GM18868 (cell line): ENCODE measurements at regions not wholly inside any gene's neighbourhood (a gene's known extent, or its start where the extent isn't known, plus 50 kb on each side); places are given as distances from the start of the nearest gene placed in this dataset.
"Not testable (repeated sequence)": the region's sequence is repeated elsewhere in the genome, so short reads cannot be mapped to it uniquely, and the experiment has no call there.

Source experiments
- ATAC-seq: cut with Tn5 transposase; IDR thresholded peaks from one replicate; pipeline ENCODE4 v1.9.1; 2021; ENCODE audit warnings: mild to moderate bottlenecking, moderate library complexity; ENCODE audit not compliant: unreplicated experiment

DNA sequence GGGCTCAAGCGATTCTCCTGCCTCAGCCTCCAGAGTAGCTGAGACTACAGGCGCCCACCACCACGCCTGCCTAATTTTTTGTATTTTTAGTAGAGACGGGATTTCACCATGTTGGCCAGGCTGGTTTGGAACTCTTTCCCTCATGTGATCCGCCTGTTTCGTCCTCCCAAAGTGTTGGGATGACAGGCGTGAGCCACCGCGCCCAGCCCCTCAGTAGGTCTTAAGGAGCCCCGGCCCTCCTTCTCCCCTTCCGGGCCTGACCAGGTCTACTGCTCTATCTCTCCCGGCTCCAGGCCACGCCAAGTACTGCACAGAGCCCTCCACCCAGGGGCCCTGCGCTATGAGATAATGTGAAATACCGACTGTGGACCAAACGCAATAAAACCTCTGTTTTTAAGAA, 785.5 kb downstream of the FOXD4L5 start:
- ATAC-seq = not testable (repeated sequence)

DNA sequence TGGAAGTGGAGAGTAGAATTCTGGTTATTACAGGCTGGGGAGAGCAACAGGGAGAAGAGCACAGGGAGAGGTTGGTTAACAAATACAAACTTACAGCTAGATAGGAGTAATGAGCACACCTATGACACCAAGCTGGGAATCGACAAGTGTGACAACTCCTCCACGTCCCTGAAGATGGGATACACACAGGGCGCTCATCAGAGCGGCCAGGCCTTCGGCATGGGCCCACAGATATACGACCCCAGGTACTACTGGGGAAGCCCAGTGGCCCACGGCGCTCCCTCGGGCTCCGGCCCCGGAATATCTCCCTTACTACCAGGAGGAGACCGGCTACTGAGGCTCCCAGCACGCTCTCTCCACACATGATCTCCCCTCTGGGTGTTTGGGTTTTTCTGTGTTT, 786.6 kb downstream of the FOXD4L5 start:
- not testable (repeated sequence) for ATAC-seq

DNA sequence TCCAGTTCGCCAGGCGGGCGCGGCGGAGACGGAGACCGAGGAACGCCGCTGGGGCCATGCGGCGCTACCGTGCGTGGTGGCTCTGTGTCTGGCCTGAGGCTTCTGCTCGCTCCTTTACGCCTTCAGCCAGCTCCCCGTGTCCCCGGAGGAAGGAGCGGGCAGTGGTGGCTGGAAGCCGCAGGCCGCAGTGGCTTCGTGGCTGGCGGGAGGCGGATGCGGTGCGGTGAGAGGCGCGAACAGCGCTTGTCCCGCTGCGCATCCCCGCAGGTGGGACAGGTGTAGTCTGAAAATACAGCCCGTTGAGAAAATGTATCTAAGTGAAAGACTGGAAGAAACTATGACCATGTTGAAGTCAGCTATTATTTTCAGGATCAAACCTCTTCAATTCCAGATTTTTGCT, 796.5 kb downstream of the FOXD4L5 start:
- not testable (repeated sequence) for ATAC-seq

DNA sequence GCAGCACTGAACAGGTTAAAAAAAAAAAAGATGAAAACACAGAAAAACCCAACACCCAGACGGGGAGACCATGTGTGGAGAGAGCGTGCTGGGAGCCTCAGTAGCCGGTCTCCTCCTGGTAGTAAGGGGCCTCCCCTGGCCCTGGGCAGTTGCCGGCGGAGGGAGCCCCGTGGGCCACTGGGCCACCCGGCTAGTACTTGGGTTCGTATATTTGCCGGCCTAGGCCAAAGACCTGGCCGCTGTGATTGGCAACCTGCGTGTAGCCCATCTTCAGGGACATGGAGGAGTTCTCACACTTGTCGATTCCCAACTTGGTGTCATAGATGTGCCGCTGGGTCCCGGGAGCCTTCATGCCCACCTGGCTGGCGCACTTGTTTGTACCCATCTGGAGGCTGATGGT, 798.9 kb downstream of the FOXD4L5 start:
- ATAC-seq = not testable (repeated sequence)

DNA sequence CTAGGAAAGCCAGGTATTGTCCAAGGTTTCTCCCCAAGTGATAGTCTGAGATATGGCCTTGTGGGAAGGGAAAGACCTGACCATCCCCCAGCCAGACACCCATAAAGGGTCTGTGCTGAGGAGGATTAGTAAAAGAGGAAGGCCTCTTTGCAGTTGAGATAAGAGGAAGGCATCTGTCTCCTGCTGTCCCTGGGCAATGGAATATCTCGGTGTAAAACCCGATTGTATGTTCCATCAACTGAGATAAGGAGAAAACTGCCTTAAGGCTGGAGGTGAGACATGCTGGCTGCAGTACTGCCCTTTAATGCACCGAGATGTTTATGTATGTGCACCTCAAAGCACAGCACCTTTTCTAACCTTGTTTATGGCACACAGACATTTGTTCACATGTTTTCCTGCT, 805.9 kb downstream of the FOXD4L5 start:
- not testable (repeated sequence) for ATAC-seq

DNA sequence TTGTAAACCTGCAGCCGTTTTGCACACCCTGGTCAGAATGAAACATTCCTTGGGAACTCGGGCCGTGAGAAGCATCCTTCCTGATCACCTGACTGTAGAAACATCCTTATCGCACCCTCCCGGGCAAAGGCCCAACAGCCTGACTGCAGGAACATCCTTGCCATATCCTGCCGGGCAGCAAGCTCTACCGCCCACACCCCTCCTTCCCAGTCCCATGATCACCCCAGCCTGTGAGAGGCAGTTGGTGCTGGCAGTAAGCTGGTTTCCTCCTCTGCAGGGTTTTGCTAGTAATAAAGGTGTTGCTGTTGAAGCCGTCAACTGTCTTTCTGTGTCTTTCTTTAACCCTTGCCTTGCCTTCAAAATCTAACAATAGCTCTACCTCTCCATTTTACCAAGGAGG, 816.1 kb downstream of the FOXD4L5 start:
- not testable (repeated sequence) for ATAC-seq

DNA sequence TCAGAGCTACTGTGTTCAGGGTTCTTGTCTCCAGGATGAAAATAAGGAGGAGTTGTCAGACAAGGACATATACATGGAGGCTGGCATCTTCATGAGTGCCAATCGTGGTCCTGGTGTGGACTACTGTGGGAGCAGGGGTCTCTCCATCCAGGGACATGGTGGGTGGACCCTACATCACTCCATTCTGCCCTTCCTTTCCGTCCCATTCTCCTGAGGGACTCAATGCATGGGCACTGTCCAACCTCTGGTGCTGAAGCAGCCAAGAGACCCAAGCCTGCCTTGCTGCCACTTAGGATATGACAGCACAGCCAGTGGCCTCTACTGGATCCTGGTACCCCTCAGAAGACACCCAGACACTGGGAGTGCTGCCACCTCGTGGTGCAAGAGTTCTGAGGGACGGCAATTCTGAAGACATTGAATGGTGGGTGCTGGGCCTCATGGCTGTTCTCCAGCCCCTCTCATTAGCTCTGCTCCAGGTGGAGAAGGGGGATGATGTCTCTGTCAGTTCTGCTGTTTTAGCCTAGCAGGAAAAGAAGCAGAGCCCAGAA, 818.9 kb downstream of the FOXD4L5 start:
- peak; percentile 50 for ATAC-seq

DNA sequence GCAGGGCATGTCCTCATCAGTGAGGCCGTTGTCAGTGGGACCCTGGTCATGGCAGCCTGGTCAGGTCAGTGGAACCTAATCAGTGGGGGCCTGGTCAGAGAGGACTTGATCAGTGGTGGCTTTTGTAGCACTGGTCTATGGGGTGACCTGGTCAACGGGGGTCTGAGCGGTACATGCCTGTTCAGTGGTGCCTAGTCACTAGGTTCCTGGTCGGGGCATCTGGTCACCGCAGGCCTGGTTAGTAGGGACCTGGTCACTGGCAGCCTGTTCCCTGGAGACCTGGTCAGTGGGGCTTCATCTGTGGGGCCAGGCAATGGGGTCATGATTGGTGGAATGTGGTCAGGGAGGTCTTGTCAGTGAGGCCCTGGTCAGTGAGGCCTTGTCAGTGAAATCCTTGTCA, 823.1 kb downstream of the FOXD4L5 start:
- not testable (repeated sequence) for ATAC-seq

DNA sequence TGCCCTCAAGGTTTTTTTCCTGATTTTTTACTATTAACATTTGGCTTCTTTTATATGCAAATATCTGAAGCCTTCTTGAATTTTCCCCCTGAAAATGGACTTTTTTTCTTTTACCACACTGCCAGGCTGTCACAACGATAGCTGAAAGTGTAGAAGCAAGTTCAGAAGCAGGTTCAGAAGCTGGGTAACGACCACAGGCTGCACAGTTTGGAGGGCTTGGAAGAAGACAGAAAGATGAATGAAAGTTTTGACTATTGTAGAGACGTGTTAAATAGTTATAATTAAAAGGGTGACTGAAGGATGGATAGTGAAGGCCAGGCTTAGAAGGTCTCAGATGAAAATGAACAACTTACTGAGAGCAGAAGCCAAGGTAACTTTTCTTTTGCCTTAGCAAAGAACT, 826.4 kb downstream of the FOXD4L5 start:
- ATAC-seq = not testable (repeated sequence)

DNA sequence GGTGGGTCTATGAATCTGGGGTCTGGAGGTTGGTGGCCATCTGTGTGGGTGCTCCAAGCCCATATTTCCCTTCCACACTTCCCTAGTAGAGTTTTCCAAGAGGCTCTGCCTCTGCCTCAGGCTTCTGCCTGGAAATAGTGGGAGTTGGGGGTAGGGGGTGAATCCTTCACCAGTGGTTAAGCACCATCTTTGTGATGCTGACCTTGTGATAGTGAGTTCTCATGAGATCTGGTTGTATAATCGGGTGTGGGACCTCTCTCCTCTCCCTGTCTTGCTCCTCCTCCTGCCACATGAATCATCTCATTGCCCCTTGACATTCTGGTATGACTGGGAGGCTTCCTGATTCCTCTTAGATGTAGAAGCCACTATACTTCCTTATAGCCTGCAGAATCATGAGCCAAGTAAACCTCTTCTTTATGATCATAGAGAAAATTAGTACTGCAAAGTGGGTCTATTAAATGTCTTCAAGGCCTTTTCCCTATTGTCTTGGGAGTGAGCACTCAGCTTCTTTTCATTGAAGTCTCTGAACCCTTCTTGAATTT, 829.8 kb downstream of the FOXD4L5 start:
- not testable (repeated sequence) for ATAC-seq

DNA sequence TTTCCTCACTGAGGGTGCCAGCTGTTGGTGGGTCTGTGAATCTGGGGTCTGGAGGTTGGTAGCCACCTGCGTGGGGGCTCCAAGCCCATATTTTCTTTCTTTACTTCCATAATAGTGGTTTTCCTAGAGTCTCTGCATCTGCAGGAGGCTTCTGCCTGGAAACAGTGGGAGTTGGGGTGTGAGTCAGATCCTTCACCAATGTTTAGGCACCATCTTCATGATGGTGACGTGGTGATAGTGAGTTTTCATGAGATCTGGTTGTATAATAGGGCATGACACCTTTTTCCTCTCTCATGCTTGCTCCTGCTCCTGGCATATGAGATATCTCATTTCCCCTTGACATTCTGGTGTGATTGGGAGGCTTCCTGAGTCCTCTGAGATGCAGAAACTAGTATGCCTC, 832.9 kb downstream of the FOXD4L5 start:
- not testable (repeated sequence) for ATAC-seq

DNA sequence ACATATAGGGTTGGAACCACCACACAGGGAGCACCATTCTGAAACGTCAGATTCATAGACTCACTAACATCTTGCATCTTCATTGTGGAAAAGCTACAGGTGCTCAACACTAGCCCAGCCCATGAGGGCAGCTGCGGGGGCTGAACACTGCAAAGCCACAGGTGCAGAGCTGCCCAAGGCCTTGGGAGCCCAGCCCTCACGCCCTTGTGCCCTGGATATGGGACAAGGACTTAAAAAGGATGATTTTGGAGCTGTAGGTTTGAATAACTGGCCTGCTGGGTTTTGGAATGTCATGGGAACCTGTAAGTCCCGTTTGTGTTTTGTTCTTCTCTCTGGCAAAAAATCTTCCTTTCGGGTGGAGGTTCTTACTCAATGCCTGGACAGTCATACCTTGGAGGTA, 834.4 kb downstream of the FOXD4L5 start:
- not testable (repeated sequence) for ATAC-seq

DNA sequence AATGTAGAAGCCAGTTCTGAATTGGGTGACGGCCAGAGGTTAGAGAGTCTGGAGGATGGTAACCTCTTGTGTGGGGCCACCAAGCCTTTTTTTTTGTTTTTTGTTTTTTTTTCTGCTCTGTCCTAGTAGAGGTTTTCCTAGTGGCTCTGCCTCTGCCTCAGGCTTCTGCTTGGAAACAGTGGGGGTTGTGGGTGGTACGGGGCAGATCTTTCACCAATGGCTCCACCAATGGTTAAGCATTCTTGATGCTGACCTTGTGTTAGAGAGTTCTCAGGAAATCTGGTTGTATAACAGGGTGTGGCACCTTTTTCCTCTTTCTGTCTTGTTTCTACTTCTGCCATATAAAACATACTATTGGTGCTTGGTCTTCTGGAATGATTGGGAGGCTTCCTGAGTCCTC, 836.0 kb downstream of the FOXD4L5 start:
- ATAC-seq = not testable (repeated sequence)

DNA sequence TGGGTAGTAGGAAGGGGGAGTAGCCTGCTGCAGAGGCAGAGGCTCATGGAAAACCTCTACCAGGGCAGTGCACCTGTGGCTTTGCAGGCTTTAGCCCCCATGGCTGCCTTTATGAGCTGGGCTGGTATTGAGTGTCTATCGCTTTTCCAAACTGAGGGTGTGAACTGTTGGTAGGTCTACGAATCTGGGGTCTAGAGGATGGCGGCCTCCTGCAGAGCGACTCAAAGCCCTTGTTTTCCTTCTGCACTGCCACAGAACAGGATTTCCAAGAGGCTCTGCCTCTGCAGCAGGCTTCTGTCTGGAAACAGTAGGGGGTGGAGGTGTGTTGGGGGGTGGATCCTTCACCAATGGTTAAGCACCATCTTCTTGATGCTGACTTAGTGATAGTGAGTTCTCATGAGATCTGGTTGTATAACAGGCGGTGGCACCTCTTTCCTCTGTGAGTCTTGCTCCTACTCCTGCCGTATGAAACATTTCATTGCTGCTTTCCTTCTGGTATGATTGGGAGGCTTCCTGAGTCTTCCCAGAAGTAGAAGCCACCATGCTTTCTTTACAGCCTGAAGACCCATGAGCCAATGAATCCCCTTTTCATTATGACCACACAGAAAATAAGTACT, 840.0 kb downstream of the FOXD4L5 start:
- not testable (repeated sequence) for ATAC-seq

DNA sequence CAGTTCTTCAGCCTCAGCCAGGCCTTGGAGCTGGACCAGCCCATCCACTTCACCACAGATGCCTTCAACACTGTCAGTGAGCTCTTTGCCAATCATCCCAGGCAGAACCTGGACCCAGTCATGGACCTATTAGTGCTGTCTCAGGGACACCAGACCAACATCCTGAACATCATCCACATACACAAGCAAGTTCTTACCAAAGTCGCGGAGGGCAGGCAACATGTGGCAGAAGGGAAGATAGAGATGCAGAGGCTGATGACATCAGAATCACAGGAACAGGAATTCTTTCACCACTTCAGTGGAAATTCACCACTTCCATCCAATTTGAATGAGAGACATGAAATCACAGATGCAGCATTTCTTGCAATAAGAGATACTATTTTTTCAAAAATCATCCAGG, 845.3 kb downstream of the FOXD4L5 start:
- not testable (repeated sequence) for ATAC-seq
